K562 (cell line): ENCODE measurements at regions not wholly inside any gene's neighbourhood (a gene's known extent, or its start where the extent isn't known, plus 50 kb on each side); places are given as distances from the start of the nearest gene placed in this dataset.

ENCODE experiments used
- ATAC-seq: fragments of 200-7000 bp; cut with Tn5 transposase; 3 replicates; pipeline ENCODE4 v1.9.1; 2020; ENCODE audit warnings: moderate library complexity
- BruUV-seq: library from RNA; stranded (reverse); fragments of 400-500 nt; replicated peaks from 2 replicates; lab custom pipeline; 2021; lab: Mats Ljungman, UMichigan
- CTCF ChIA-PET: fragments of 300-600 bp; formaldehyde crosslinking; extraction: SDS; loops from one replicate; lab custom pipeline; 2021; ENCODE audit warnings: low intra/inter-chr PET ratio; lab: Yijun Ruan, JAX
- POLR2A ChIA-PET: fragments of 300-600, 350-650 bp; sonication (Branson Sonifier 250); formaldehyde crosslinking; extraction: SDS; loops from one replicate; lab custom pipeline; 2021; ENCODE audit warnings: antibody characterized with exemption, inconsistent platforms; lab: Yijun Ruan, JAX
- DNase-seq, 4 experiments: peaks; one replicate each; pipeline versions ENCODE4 v3.0.0 to v3.0.0-alpha.2; 2011 to 2018; ENCODE audit warnings: low spot score in 3 of 4, mixed read lengths in 3 of 4; ENCODE audit errors: extremely low read depth in 1 of 4
- FAIRE-seq: peaks from 2 replicates; lab custom pipeline; 2011; peaks lifted over from hg19 to GRCh38; lab: Jason Lieb, UNC
- H2AFZ ChIP-seq: 2 replicates; pipeline ENCODE4 v1.6.0; 2011; ENCODE audit warnings: low read depth, low read length, control low read depth, inconsistent platforms
- H3K27ac ChIP-seq: fragments of 200-600 bp; 3 replicates; pipeline ENCODE4 v1.8.0; 2011; ENCODE audit warnings: low read depth, mild to moderate bottlenecking, control low read depth, inconsistent platforms, low read length, moderate library complexity, mixed read lengths; ENCODE audit errors: extremely low read depth
- H3K27me3 ChIP-seq, 2 experiments: fragments of 300-600 bp in 1 of 2; 2 replicates in 1 of 2; 3 replicates in 1 of 2; pipeline versions ENCODE4 v1.6.0 to v1.8.0; 2011; ENCODE audit warnings: inconsistent platforms in 2 of 2, low read length in 2 of 2, mild to moderate bottlenecking in 1 of 2, mixed read lengths in 1 of 2, moderate library complexity in 1 of 2; ENCODE audit not compliant: control insufficient read depth in 2 of 2, insufficient read depth in 2 of 2
- H3K36me3 ChIP-seq: fragments of 300-600 bp; 3 replicates; pipeline ENCODE4 v1.8.0; 2011; ENCODE audit warnings: mild to moderate bottlenecking, low read length, inconsistent platforms; ENCODE audit not compliant: control insufficient read depth, insufficient read depth
- H3K4me1 ChIP-seq, 2 experiments: fragments of 200-600 bp in 1 of 2; replicated peaks in 1 of 2; 2 replicates in 1 of 2; 3 replicates in 1 of 2; pipeline versions ENCODE4 v1.5.1 to v1.8.0; 2011; ENCODE audit warnings: inconsistent platforms in 2 of 2, low read length in 2 of 2, mild to moderate bottlenecking in 1 of 2, mixed read lengths in 1 of 2, moderate library complexity in 1 of 2; ENCODE audit not compliant: control insufficient read depth in 2 of 2, insufficient read depth in 2 of 2
- H3K4me2 ChIP-seq: 2 replicates; pipeline ENCODE4 v1.6.1; 2011; ENCODE audit warnings: low read length, control low read depth, inconsistent platforms, mixed read lengths; ENCODE audit not compliant: insufficient read depth
- H3K4me3 ChIP-seq: fragments of 200-600 bp; sonication (generic), shearing (Covaris generic); 2 replicates; pipeline ENCODE4 v1.5.1; 2016; ENCODE audit warnings: control low read depth, inconsistent platforms
- H3K79me2 ChIP-seq: fragments of 200-600 bp; 3 replicates; pipeline ENCODE4 v1.8.0; 2011; ENCODE audit warnings: low read length, inconsistent platforms; ENCODE audit not compliant: control insufficient read depth, insufficient read depth
- H3K9ac ChIP-seq, 2 experiments: 2 replicates each; pipeline versions ENCODE4 v1.6.0 to v1.6.1; 2011; ENCODE audit warnings: low read depth in 2 of 2, low read length in 2 of 2, control low read depth in 1 of 2, inconsistent platforms in 1 of 2, mild to moderate bottlenecking in 1 of 2, mixed read lengths in 1 of 2; ENCODE audit not compliant: insufficient read depth in 1 of 2
- H3K9me1 ChIP-seq: one replicate; pipeline ENCODE4 v1.6.0; 2011; ENCODE audit warnings: inconsistent platforms, mild to moderate bottlenecking, low read length, moderate library complexity; ENCODE audit not compliant: control insufficient read depth, insufficient read depth
- H3K9me3 ChIP-seq: replicated peaks from 2 replicates; pipeline ENCODE4 v1.5.1; 2011; ENCODE audit warnings: low read depth, low read length, inconsistent platforms; ENCODE audit not compliant: control insufficient read depth, insufficient read depth
- H4K20me1 ChIP-seq: replicated peaks from 2 replicates; pipeline ENCODE4 v1.6.1; 2011; ENCODE audit warnings: low read length, inconsistent platforms, mixed read lengths; ENCODE audit not compliant: control insufficient read depth, insufficient read depth
- CBFA2T3 ChIP-seq: fragments of 450-650 bp; IDR thresholded peaks from 2 replicates; pipeline ENCODE4 v1.6.1; 2017
- MEIS2 ChIP-seq: fragments of 450-650 bp; IDR thresholded peaks from 2 replicates; pipeline ENCODE4 v1.6.1; 2014; ENCODE audit warnings: mild to moderate bottlenecking; ENCODE audit not compliant: partially characterized antibody
- RBBP5 ChIP-seq: fragments of 200-600 bp; sonication (generic); IDR thresholded peaks from 2 replicates; pipeline ENCODE4 v1.6.1; 2012; ENCODE audit warnings: borderline replicate concordance, mild to moderate bottlenecking, low read length, control low read depth, inconsistent platforms; ENCODE audit not compliant: insufficient read depth, poor library complexity, severe bottlenecking
- RREB1 ChIP-seq: fragments of 250-450 bp; sonication (Bioruptor Pico); IDR thresholded peaks from 2 replicates; pipeline ENCODE4 v1.4.0; 2020
- SNAPC5 ChIP-seq: fragments of 250-450 bp; sonication (Bioruptor Pico); IDR thresholded peaks from 2 replicates; pipeline ENCODE4 v1.8.0; 2021; ENCODE audit warnings: moderate library complexity, mild to moderate bottlenecking, inconsistent platforms
- ZNF398 ChIP-seq: fragments of 250-450 bp; sonication (Bioruptor Pico); IDR thresholded peaks from 2 replicates; pipeline ENCODE4 v1.8.0; 2021; ENCODE audit warnings: moderate library complexity, mild to moderate bottlenecking, inconsistent platforms
- WGBS: fragments of 100-300 bp; shearing (Covaris generic); methylation state at CpG from one replicate; pipeline ENCODE4 v1.1.6; 2016; ENCODE audit warnings: low coverage, mixed read lengths; ENCODE audit not compliant: insufficient coverage; ENCODE audit errors: missing lambda C conversion rate; 5-methylcytosine and 5-hydroxymethylcytosine counted together
- in situ Hi-C: fragments of 300-500 bp; cut with MboI; formaldehyde crosslinking; loops from 4 replicates; pipeline ENCODE4 v1.15.0; 2018; ENCODE audit warnings: inconsistent platforms, mixed read lengths
- intact Hi-C: fragments of 100-400 bp; cut with micrococcal nuclease; formaldehyde crosslinking; loops from 2 replicates; pipeline ENCODE4 v1.14.2; 2022

DNA sequence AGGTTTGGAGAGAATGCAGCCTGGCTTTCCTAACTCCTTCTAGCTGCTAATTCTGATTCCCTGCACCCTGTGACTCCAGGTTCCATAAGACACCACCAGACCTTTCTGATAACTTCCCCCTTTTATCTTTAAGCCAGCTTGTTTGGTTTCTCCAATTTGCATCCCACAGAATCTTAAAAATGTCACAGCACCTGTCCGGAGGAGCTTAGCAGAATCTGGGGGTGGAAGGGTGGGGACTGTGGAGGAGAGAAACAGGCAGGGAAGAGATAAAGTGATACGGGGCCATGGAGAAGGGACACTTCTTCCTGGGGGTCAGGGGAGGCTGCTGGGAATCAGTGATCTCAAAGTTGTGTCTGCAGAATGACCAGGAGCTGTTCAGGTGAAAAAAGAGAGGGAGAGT is 59.4 kb downstream of the FOXL1 start:
- H3K27me3 ChIP-seq: peaks cover 6 to 53% of the 10 kb centered on the region in 2 experiments
- no peak overlapping the region for H2AFZ ChIP-seq
- in situ Hi-C loops: no loop called here

GRCh38 chr16:86638642-86639041 is 60.3 kb downstream of the FOXL1 start:
- Histone ChIP-seq H3K9me1 (no peaks in the 10 kb centered on the region), H3K27me3 (peaks cover 4 to 53% of the 10 kb centered on the region in 2 experiments), H3K36me3 (no peaks in the 10 kb centered on the region)
- no peak for TF ChIP-seq RREB1 (CRISPR knock-in tag)
- no peak for TF ChIP-seq SNAPC5 (CRISPR knock-in tag)
- no peak for TF ChIP-seq ZNF398 (CRISPR knock-in tag)
- no peak for TF ChIP-seq MEIS2
- TF ChIP-seq, all 486 proteins: peak for 0
- ChIA-PET POLR2A (interaction anchor here (0.6 kb wide), 1 partner anchor 315 kb away, joined by 3 read pairs; no protein-coding TSS in a partner anchor), CTCF (no interaction called here)
- FAIRE-seq (no peak), ATAC-seq (no peak), DNase-seq (no peak)
- Histone ChIP-seq H3K4me3 (no peak overlapping the region), H3K4me1 (no peaks in the 10 kb centered on the region), H3K9ac (no peak overlapping the region), H3K27ac (no peak overlapping the region), H3K79me2 (no peaks in the 10 kb centered on the region), H2AFZ (no peak overlapping the region), H3K4me2 (no peak overlapping the region), H3K9me3 (peaks cover 2% of the 10 kb centered on the region), H4K20me1 (no peaks in the 10 kb centered on the region)
- no TSS peak for BruUV-seq
- WGBS: 0% methylated on average over 10 of the region's 10 CpGs
- intact Hi-C loops: no loop called here
- in situ Hi-C loops: no loop called here

More for the DNA sequence above, 59.4 kb downstream of the FOXL1 start:
- H3K27ac ChIP-seq: no peak overlapping the region
- intact Hi-C loops: no loop called here
- no peaks in the 10 kb centered on the region for H3K9me1 ChIP-seq
- no peaks in the 10 kb centered on the region for H3K79me2 ChIP-seq
- 0% methylated on average over 2 of the region's 2 CpGs for whole genome bisulfite sequencing
- no peak for DNase-seq
- no peak overlapping the region for H3K4me2 ChIP-seq
- ATAC-seq: no peak
- H3K4me1 ChIP-seq: no peaks in the 10 kb centered on the region
- H3K36me3 ChIP-seq: no peaks in the 10 kb centered on the region
- BruUV-seq: no TSS peak
- ChIA-PET CTCF (no interaction called here), POLR2A (interaction anchor here (0.6 to 0.7 kb wide), 2 partner anchors 63 to 156 kb away, joined by 3 read pairs; no protein-coding TSS in a partner anchor)
- peak; percentile 36; the same call in 1 of the 2 replicates for TF ChIP-seq CBFA2T3
- no peak for TF ChIP-seq RBBP5
- H4K20me1 ChIP-seq: no peaks in the 10 kb centered on the region
- H3K9ac ChIP-seq: no peak overlapping the region
- no peak for FAIRE-seq
- H3K9me3 ChIP-seq: peaks cover 2% of the 10 kb centered on the region
- H3K4me3 ChIP-seq: no peak overlapping the region
